ENCODE measurements at regions not wholly inside any gene's neighbourhood (a gene's known extent, or its start where the extent isn't known, plus 50 kb on each side); places are given as distances from the start of the nearest gene placed in this dataset.

- no peak for TF ChIP-seq ZNF274 (IDR thresholded peaks at IDR 0.05; ENCODE audit: low read depth, low read length)
- no peak for TF ChIP-seq YY1 (IDR thresholded peaks at IDR 0.05; ENCODE audit: insufficient read depth, insufficient read length)
- TF ChIP-seq SUZ12 (IDR thresholded peaks at IDR 0.05; ENCODE audit: extremely low read depth, insufficient read depth, insufficient read length) = no peak
Measured at GRCh38 chr9:118318770-118319431, 614.7 kb downstream of the TLR4 start.
